NCI-H524 treated with DMSO at 0.1 percent for 48 hours (cell line): ENCODE measurements at regions not wholly inside any gene's neighbourhood (a gene's known extent, or its start where the extent isn't known, plus 50 kb on each side); places are given as distances from the start of the nearest gene placed in this dataset.

ENCODE experiments used
- DNase-seq: peaks from one replicate; lab custom pipeline; 2025; lab: John Stamatoyannopoulos, UW

- DNase-seq, result no peak
These were observed 268.0 kb downstream of the BMP7 start for GRCh38 chr20:56998438-56998837.

GRCh38 chr20:57000441-57000968 lies 265.9 kb downstream of the BMP7 start:
- DNase-seq, result no peak

GRCh38 chr20:57001126-57001767 lies 265.2 kb downstream of the BMP7 start:
- DNase-seq, result no peak

- no peak for DNase-seq
These were observed 264.3 kb downstream of the BMP7 start for GRCh38 chr20:57002066-57002570.

- no peak for DNase-seq
These were observed 263.4 kb downstream of the BMP7 start for GRCh38 chr20:57003012-57003411.

- DNase-seq, result no peak
These were observed 262.0 kb downstream of the BMP7 start for GRCh38 chr20:57004416-57004815.

- DNase-seq, result no peak
These were observed 261.2 kb downstream of the BMP7 start for GRCh38 chr20:57004951-57005933.

- no peak for DNase-seq
These were observed 259.9 kb downstream of the BMP7 start for GRCh38 chr20:57006411-57007170.

- DNase-seq, result no peak
These were observed 259.3 kb downstream of the BMP7 start for GRCh38 chr20:57007171-57007540.

GRCh38 chr20:57008217-57008616 lies 258.2 kb downstream of the BMP7 start:
- no peak for DNase-seq

GRCh38 chr20:57009355-57009754 lies 257.1 kb downstream of the BMP7 start:
- no peak for DNase-seq

- DNase-seq, result no peak
These were observed 256.7 kb downstream of the BMP7 start for GRCh38 chr20:57009775-57010174.

- no peak for DNase-seq
These were observed 253.8 kb downstream of the BMP7 start for GRCh38 chr20:57012691-57013090.

GRCh38 chr20:57013217-57013616 lies 253.2 kb downstream of the BMP7 start:
- no peak for DNase-seq

GRCh38 chr20:57013741-57014140 lies 252.7 kb downstream of the BMP7 start:
- DNase-seq, result no peak

GRCh38 chr20:57020364-57020763 lies 246.1 kb downstream of the BMP7 start:
- no peak for DNase-seq

- DNase-seq, result no peak
These were observed 244.1 kb downstream of the BMP7 start for GRCh38 chr20:57022306-57022705.

- no peak for DNase-seq
These were observed 243.4 kb downstream of the BMP7 start for GRCh38 chr20:57023007-57023406.

- DNase-seq, result no peak
These were observed 242.4 kb downstream of the BMP7 start for GRCh38 chr20:57023997-57024396.

- DNase-seq, result no peak
These were observed 241.6 kb downstream of the BMP7 start for GRCh38 chr20:57024849-57025248.

GRCh38 chr20:57025261-57025660 lies 241.2 kb downstream of the BMP7 start:
- DNase-seq, result no peak

GRCh38 chr20:57025666-57026224 lies 240.7 kb downstream of the BMP7 start:
- no peak for DNase-seq
